ENCODE measurements at regions not wholly inside any gene's neighbourhood (a gene's known extent, or its start where the extent isn't known, plus 50 kb on each side); places are given as distances from the start of the nearest gene placed in this dataset.

DNA sequence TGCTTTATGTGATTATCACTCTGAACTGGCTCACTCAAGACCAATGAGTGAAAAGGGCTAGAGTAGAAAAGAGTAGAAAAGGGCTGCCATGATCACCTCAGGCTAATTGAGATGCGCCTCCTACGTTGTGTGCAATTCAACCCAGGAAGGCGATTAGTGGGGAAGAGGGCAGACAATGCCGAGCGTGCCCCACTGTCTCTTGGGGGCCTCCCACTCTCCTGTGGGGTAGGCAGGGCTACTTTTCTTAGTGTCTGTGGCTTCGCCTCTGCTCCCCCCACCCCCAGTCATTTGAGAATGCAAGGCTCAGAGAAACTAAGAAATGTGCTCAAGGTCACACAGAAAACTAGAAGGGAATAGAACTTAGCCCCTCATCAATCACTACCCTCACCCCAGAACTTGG lies 57.7 kb upstream of the RASD2 start:
- TF ChIP-seq TAF1 (IDR thresholded peaks at IDR 0.05; ENCODE audit: low read depth), result no peak
- no peak for TF ChIP-seq MXI1 (conservative IDR thresholded peaks at IDR 0.05; ENCODE audit: poor library complexity, severe bottlenecking)
- TF ChIP-seq, protein P1, sequence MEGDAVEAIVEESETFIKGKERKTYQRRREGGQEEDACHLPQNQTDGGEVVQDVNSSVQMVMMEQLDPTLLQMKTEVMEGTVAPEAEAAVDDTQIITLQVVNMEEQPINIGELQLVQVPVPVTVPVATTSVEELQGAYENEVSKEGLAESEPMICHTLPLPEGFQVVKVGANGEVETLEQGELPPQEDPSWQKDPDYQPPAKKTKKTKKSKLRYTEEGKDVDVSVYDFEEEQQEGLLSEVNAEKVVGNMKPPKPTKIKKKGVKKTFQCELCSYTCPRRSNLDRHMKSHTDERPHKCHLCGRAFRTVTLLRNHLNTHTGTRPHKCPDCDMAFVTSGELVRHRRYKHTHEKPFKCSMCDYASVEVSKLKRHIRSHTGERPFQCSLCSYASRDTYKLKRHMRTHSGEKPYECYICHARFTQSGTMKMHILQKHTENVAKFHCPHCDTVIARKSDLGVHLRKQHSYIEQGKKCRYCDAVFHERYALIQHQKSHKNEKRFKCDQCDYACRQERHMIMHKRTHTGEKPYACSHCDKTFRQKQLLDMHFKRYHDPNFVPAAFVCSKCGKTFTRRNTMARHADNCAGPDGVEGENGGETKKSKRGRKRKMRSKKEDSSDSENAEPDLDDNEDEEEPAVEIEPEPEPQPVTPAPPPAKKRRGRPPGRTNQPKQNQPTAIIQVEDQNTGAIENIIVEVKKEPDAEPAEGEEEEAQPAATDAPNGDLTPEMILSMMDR (IDR thresholded peaks at IDR 0.05; ENCODE audit: poor library complexity, severe bottlenecking), result no peak
- no peak for TF ChIP-seq POLR2AphosphoS5 (IDR thresholded peaks at IDR 0.05)

All from neural cell (in vitro differentiated cells).